DOHH2 (cell line): ENCODE measurements at regions not wholly inside any gene's neighbourhood (a gene's known extent, or its start where the extent isn't known, plus 50 kb on each side); places are given as distances from the start of the nearest gene placed in this dataset.
"Not testable (repeated sequence)": the region's sequence is repeated elsewhere in the genome, so short reads cannot be mapped to it uniquely, and the experiment has no call there.

ENCODE experiments used
- H3F3A ChIP-seq: fragments of 200-600 bp; sonication (generic), shearing (Covaris generic); 2 replicates; pipeline ENCODE4 v1.6.0; 2016; ENCODE audit warnings: antibody characterized with exemption, mild to moderate bottlenecking; ENCODE audit not compliant: control insufficient read depth, insufficient read depth
- H3K27ac ChIP-seq: fragments of 200-600 bp; sonication (generic); 2 replicates; pipeline ENCODE4 v1.5.1; 2014; ENCODE audit warnings: low read depth, mild to moderate bottlenecking, low read length, moderate library complexity
- H3K27me3 ChIP-seq: fragments of 200-600 bp; sonication (generic); 2 replicates; pipeline ENCODE4 v1.6.1; 2014; ENCODE audit warnings: mild to moderate bottlenecking, low read length, mixed read lengths; ENCODE audit not compliant: control insufficient read depth
- H3K36me3 ChIP-seq: fragments of 200-600 bp; sonication (generic); 2 replicates; pipeline ENCODE4 v1.6.1; 2014; ENCODE audit warnings: mild to moderate bottlenecking, low read length, moderate library complexity, mixed read lengths; ENCODE audit not compliant: control insufficient read depth
- H3K4me1 ChIP-seq: fragments of 200-600 bp; sonication (generic); 2 replicates; pipeline ENCODE4 v1.6.1; 2014; ENCODE audit warnings: mild to moderate bottlenecking, low read length, mixed read lengths; ENCODE audit not compliant: control insufficient read depth
- H3K4me2 ChIP-seq: fragments of 200-600 bp; sonication (generic); 2 replicates; pipeline ENCODE4 v1.6.0; 2014; ENCODE audit warnings: mild to moderate bottlenecking, low read length, moderate library complexity
- H3K4me3 ChIP-seq: fragments of 200-600 bp; sonication (generic); 2 replicates; pipeline ENCODE4 v1.5.1; 2014; ENCODE audit warnings: mild to moderate bottlenecking, low read length, mixed read lengths
- H3K79me2 ChIP-seq: fragments of 200-600 bp; sonication (generic); 2 replicates; pipeline ENCODE4 v1.6.1; 2014; ENCODE audit warnings: mild to moderate bottlenecking, low read length, mixed read lengths; ENCODE audit not compliant: control insufficient read depth
- H3K9me2 ChIP-seq: fragments of 200-600 bp; sonication (generic); replicated peaks from 2 replicates; pipeline ENCODE4 v1.6.1; 2014; ENCODE audit warnings: mild to moderate bottlenecking, low read length, mixed read lengths; ENCODE audit not compliant: control insufficient read depth
- H3K9me3 ChIP-seq: fragments of 200-600 bp; sonication (generic); 2 replicates; pipeline ENCODE4 v1.6.1; 2014; ENCODE audit warnings: antibody characterized with exemption, low read length, mixed read lengths; ENCODE audit not compliant: control insufficient read depth, insufficient read depth
- H4K20me1 ChIP-seq: fragments of 200-600 bp; sonication (generic); 2 replicates; pipeline ENCODE4 v1.6.0; 2014; ENCODE audit warnings: low read depth, mild to moderate bottlenecking, antibody characterized with exemption, low read length, moderate library complexity; ENCODE audit not compliant: control insufficient read depth, insufficient read depth
- CTCF ChIP-seq: fragments of 200-600 bp; sonication (generic); IDR thresholded peaks from one replicate; pipeline ENCODE4 v1.5.1; 2014; ENCODE audit warnings: antibody characterized with exemption, mild to moderate bottlenecking, low read depth, low read length; ENCODE audit not compliant: poor library complexity, severe bottlenecking
- EZH2phosphoT487 ChIP-seq: fragments of 200-600 bp; sonication (generic); IDR thresholded peaks from 2 replicates; pipeline ENCODE4 v1.6.1; 2017; ENCODE audit warnings: borderline replicate concordance, mild to moderate bottlenecking, antibody characterized with exemption, low read length, moderate library complexity, mixed read lengths

GRCh38 chr16:21339269-21339641, 61.2 kb upstream of the CRYM start:
- Histone ChIP-seq H3K4me1 (no peaks in the 10 kb centered on the region), H3K36me3 (peaks cover 13% of the 10 kb centered on the region), H3K27me3 (no peaks in the 10 kb centered on the region), H3K4me2 (no peak overlapping the region), H3K79me2 (no peaks in the 10 kb centered on the region), H3K9me3 (no peaks in the 10 kb centered on the region), H3K4me3 (no peak overlapping the region), H3F3A (no peaks in the 10 kb centered on the region), H3K9me2 (no peaks in the 10 kb centered on the region), H4K20me1 (no peaks in the 10 kb centered on the region), H3K27ac (no peak overlapping the region)
- TF ChIP-seq EZH2phosphoT487 (no peak), CTCF (no peak)

GRCh38 chr16:21338537-21339268, 60.6 kb upstream of the CRYM start:
- H3K79me2 ChIP-seq: no peaks in the 10 kb centered on the region
- no peaks in the 10 kb centered on the region for H3F3A ChIP-seq
- H3K9me2 ChIP-seq: no peaks in the 10 kb centered on the region
- H4K20me1 ChIP-seq: no peaks in the 10 kb centered on the region
- H3K27ac ChIP-seq: no peak overlapping the region
- H3K4me1 ChIP-seq: no peaks in the 10 kb centered on the region
- no peak overlapping the region for H3K4me2 ChIP-seq
- H3K27me3 ChIP-seq: no peaks in the 10 kb centered on the region
- peaks cover 13% of the 10 kb centered on the region for H3K36me3 ChIP-seq
- no peak overlapping the region for H3K4me3 ChIP-seq
- no peak for TF ChIP-seq EZH2phosphoT487
- no peak for TF ChIP-seq CTCF
- no peaks in the 10 kb centered on the region for H3K9me3 ChIP-seq

- TF ChIP-seq EZH2phosphoT487 (no peak), CTCF (no peak)
- H3K4me3 ChIP-seq: no peak overlapping the region
- no peaks in the 10 kb centered on the region for H3K79me2 ChIP-seq
- H3K9me3 ChIP-seq: no peaks in the 10 kb centered on the region
- H3K27me3 ChIP-seq: no peaks in the 10 kb centered on the region
- no peaks in the 10 kb centered on the region for H4K20me1 ChIP-seq
- no peaks in the 10 kb centered on the region for H3F3A ChIP-seq
- peaks cover 13% of the 10 kb centered on the region for H3K36me3 ChIP-seq
- no peaks in the 10 kb centered on the region for H3K4me1 ChIP-seq
- no peak overlapping the region for H3K4me2 ChIP-seq
- no peak overlapping the region for H3K27ac ChIP-seq
- no peaks in the 10 kb centered on the region for H3K9me2 ChIP-seq
These were observed 58.1 kb upstream of the CRYM start for GRCh38 chr16:21336231-21336630.

GRCh38 chr16:21334188-21335146, 56.4 kb upstream of the CRYM start:
- not testable (repeated sequence) for H3K9me3 ChIP-seq, H3K4me3 ChIP-seq, H4K20me1 ChIP-seq, H3K9me2 ChIP-seq, H3K27ac ChIP-seq, H3K4me1 ChIP-seq, H3F3A ChIP-seq, H3K27me3 ChIP-seq, H3K4me2 ChIP-seq, H3K79me2 ChIP-seq
- H3K36me3 ChIP-seq: peaks cover 10% of the 10 kb centered on the region

- not testable (repeated sequence) for H3K4me2 ChIP-seq, H3F3A ChIP-seq, H3K36me3 ChIP-seq, H3K4me3 ChIP-seq, H3K9me2 ChIP-seq, H3K9me3 ChIP-seq, H3K27me3 ChIP-seq, H4K20me1 ChIP-seq, H3K27ac ChIP-seq, H3K79me2 ChIP-seq, H3K4me1 ChIP-seq
These were observed 55.6 kb upstream of the CRYM start for GRCh38 chr16:21333683-21334082.
